ENCODE measurements at regions not wholly inside any gene's neighbourhood (a gene's known extent, or its start where the extent isn't known, plus 50 kb on each side); places are given as distances from the start of the nearest gene placed in this dataset.
"Not testable (repeated sequence)": the region's sequence is repeated elsewhere in the genome, so short reads cannot be mapped to it uniquely, and the experiment has no call there.

GRCh38 chr9:97096793-97097192 is 57.9 kb upstream of the CTSV start:
- no peak for DNase-seq

GRCh38 chr9:97089361-97089760 is 50.4 kb upstream of the CTSV start:
- not testable (repeated sequence) for DNase-seq

Data from NCI-H1436 (cell line).